OCI-LY3 (cell line): ENCODE measurements at regions not wholly inside any gene's neighbourhood (a gene's known extent, or its start where the extent isn't known, plus 50 kb on each side); places are given as distances from the start of the nearest gene placed in this dataset.

Source experiments
- H2AFZ ChIP-seq: fragments of 200-600, 300-600 bp; shearing (Covaris generic); 2 replicates; pipeline ENCODE4 v1.6.0; 2014; ENCODE audit warnings: antibody characterized with exemption, low read depth, low read length
- H3K27ac ChIP-seq: fragments of 200-600, 300-600 bp; sonication (generic); 2 replicates; pipeline ENCODE4 v1.5.1; 2014; ENCODE audit warnings: mild to moderate bottlenecking, low read length, moderate library complexity, mixed read lengths
- H3K27me3 ChIP-seq: fragments of 200-600, 300-600 bp; sonication (generic); 2 replicates; pipeline ENCODE4 v1.6.1; 2014; ENCODE audit warnings: low read depth, low read length, mixed read lengths
- H3K36me3 ChIP-seq: fragments of 200-600, 300-600 bp; sonication (generic); replicated peaks from 2 replicates; pipeline ENCODE3; 2014; ENCODE audit warnings: low read depth, low read length, mixed read lengths
- H3K4me1 ChIP-seq: fragments of 300-600, 200-600 bp; sonication (generic); 2 replicates; pipeline ENCODE4 v1.6.1; 2014; ENCODE audit warnings: low read length, mixed read lengths
- H3K4me2 ChIP-seq: fragments of 200-600, 300-600 bp; sonication (generic); 2 replicates; pipeline ENCODE4 v1.6.1; 2014; ENCODE audit warnings: low read length, mixed read lengths
- H3K4me3 ChIP-seq: fragments of 300-600, 200-600 bp; sonication (generic); 2 replicates; pipeline ENCODE4 v1.5.1; 2014; ENCODE audit warnings: antibody characterized with exemption, mild to moderate bottlenecking, low read length, moderate library complexity
- H3K79me2 ChIP-seq: fragments of 300-600, 200-600 bp; shearing (Covaris generic); 2 replicates; pipeline ENCODE4 v1.6.1; 2014; ENCODE audit warnings: mild to moderate bottlenecking, low read length, mixed read lengths
- H3K9ac ChIP-seq: fragments of 300-600, 200-600 bp; shearing (Covaris generic); 2 replicates; pipeline ENCODE4 v1.6.0; 2014; ENCODE audit warnings: mild to moderate bottlenecking, low read length, moderate library complexity
- H3K9me3 ChIP-seq: fragments of 200-600, 300-600 bp; shearing (Covaris generic); 2 replicates; pipeline ENCODE4 v1.6.1; 2014; ENCODE audit warnings: low read length, mixed read lengths; ENCODE audit not compliant: insufficient read depth
- H4K20me1 ChIP-seq: fragments of 200-600, 300-600 bp; sonication (generic); 2 replicates; pipeline ENCODE4 v1.6.1; 2016; ENCODE audit warnings: low read length, mixed read lengths; ENCODE audit not compliant: insufficient read depth
- EZH2phosphoT487 ChIP-seq: fragments of 200-600 bp; shearing (Covaris generic); IDR thresholded peaks from 2 replicates; pipeline ENCODE4 v1.6.1; 2018; ENCODE audit warnings: antibody characterized with exemption, mixed run types, low read depth
- TF ChIP-seq, protein P1 (sequence below): fragments of 200-600, 300-600 bp; sonication (generic); IDR thresholded peaks from 2 replicates; pipeline ENCODE4 v1.5.1; 2014; ENCODE audit warnings: antibody characterized with exemption, low read length, low read depth

DNA sequence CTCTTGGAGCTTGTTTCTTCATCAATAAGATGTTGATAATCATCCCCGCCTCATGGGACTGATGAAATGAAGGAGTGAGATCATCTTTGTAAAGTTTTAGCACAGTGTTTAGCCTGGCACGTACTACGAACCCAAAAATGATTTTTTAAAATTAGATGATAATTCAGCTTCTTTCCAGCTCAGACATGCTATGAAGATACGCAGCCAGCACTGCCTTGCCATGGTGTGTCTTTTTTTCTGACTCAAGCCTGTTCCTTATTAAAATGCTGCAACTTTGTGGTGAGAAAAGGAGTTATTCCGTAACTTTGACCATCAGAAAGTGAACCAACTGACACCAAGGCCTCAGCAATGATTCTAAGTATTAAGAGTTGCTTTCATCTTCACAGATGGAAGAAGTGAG lies 269.0 kb downstream of the LTN1 start:
- Histone ChIP-seq H3K36me3 (no peaks in the 10 kb centered on the region), H3K9me3 (no peaks in the 10 kb centered on the region), H3K27me3 (no peaks in the 10 kb centered on the region), H2AFZ (no peak overlapping the region), H3K79me2 (no peaks in the 10 kb centered on the region), H3K27ac (no peak overlapping the region), H3K4me2 (no peak overlapping the region), H3K4me3 (no peak overlapping the region), H3K9ac (no peak overlapping the region), H4K20me1 (no peaks in the 10 kb centered on the region), H3K4me1 (no peaks in the 10 kb centered on the region)
- no peak for TF ChIP-seq EZH2phosphoT487
- TF ChIP-seq, protein P1, sequence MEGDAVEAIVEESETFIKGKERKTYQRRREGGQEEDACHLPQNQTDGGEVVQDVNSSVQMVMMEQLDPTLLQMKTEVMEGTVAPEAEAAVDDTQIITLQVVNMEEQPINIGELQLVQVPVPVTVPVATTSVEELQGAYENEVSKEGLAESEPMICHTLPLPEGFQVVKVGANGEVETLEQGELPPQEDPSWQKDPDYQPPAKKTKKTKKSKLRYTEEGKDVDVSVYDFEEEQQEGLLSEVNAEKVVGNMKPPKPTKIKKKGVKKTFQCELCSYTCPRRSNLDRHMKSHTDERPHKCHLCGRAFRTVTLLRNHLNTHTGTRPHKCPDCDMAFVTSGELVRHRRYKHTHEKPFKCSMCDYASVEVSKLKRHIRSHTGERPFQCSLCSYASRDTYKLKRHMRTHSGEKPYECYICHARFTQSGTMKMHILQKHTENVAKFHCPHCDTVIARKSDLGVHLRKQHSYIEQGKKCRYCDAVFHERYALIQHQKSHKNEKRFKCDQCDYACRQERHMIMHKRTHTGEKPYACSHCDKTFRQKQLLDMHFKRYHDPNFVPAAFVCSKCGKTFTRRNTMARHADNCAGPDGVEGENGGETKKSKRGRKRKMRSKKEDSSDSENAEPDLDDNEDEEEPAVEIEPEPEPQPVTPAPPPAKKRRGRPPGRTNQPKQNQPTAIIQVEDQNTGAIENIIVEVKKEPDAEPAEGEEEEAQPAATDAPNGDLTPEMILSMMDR, result no peak

DNA sequence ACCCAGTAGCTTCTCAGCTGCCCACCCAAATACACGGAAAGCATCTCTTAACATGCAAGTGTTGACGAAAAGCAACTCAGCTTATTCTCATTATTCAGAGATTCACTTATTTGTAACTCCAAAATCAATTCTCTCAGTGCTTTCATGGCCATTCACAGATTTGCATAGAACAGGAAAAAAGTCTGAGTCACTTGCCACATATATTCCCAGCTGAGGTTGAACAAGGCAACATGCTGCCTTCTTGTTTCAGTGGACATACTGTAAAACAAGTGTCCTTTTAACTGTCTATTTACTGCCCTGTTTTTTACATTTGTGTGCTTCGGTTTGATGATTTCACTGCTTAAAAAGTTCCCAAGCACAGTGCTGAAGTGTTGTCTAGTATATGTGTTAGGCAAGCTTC lies 273.0 kb downstream of the LTN1 start:
- H3K9me3 ChIP-seq, result no peaks in the 10 kb centered on the region
- H3K79me2 ChIP-seq, result no peaks in the 10 kb centered on the region
- H4K20me1 ChIP-seq, result no peaks in the 10 kb centered on the region
- no peak overlapping the region for H3K9ac ChIP-seq
- H3K4me1 ChIP-seq, result no peaks in the 10 kb centered on the region
- no peaks in the 10 kb centered on the region for H3K36me3 ChIP-seq
- no peak overlapping the region for H3K27ac ChIP-seq
- H2AFZ ChIP-seq, result no peak overlapping the region
- H3K27me3 ChIP-seq, result no peaks in the 10 kb centered on the region
- no peak overlapping the region for H3K4me3 ChIP-seq
- no peak for TF ChIP-seq EZH2phosphoT487
- TF ChIP-seq, protein P1, result no peak
- H3K4me2 ChIP-seq, result no peak overlapping the region

DNA sequence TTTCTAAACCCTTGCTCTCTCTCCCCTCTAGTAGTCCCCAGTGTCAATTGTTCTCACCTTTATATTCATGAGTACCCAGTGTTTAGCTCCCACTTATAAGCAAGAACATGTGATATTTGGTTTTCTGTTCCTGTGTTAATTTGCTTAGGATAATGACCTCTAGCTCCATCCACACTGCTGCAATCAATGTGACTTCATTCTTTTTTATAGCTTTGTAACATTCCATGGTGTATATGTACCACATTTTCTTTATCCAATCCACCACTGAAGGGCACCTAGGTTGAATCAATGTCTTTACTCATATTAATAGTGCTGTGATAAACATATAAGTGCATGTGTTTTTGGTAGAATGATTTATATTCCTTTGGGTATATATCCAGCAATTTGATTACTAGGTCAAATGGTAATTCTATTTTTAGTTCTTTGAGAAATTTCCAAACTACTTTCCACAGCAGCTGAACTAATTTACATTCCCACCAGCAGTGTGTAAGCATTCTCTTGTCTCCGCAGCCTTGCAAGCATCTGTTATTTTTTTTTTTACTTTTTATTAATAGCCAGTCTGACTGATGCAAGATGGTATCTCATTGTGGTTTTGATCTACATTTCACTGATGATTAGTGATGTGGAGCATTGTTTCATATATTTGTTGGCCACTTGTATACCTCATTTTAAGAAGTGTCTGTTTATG lies 277.8 kb downstream of the LTN1 start:
- Histone ChIP-seq H3K9me3 (no peaks in the 10 kb centered on the region), H3K79me2 (no peaks in the 10 kb centered on the region), H3K27me3 (no peaks in the 10 kb centered on the region), H3K36me3 (no peaks in the 10 kb centered on the region), H4K20me1 (no peaks in the 10 kb centered on the region), H3K27ac (no peak overlapping the region), H3K4me3 (no peak overlapping the region), H3K4me1 (no peaks in the 10 kb centered on the region), H3K9ac (no peak overlapping the region), H3K4me2 (no peak overlapping the region), H2AFZ (no peak overlapping the region)
- TF ChIP-seq EZH2phosphoT487, result no peak

DNA sequence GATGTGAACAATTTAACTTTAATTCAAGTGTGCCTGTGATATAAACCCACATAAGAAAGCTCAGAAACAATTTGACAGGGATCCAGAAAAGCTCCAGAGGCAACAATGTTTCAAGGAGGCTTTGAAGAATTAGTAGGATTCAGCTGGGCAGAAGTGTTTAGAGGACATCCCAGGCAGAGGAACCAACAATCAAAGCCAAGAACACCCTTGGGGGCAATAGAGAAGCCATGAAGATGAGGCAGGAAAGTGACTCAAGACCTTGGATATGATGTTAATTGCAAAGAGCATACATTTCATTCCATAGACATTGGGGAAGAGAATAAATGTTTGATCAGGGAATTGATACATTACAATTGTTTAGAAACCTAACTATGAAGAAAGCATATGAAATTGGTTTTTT lies 280.3 kb downstream of the LTN1 start:
- Histone ChIP-seq H3K9me3 (no peaks in the 10 kb centered on the region), H4K20me1 (no peaks in the 10 kb centered on the region), H3K4me3 (no peak overlapping the region), H3K4me1 (no peaks in the 10 kb centered on the region), H3K4me2 (no peak overlapping the region), H3K9ac (no peak overlapping the region), H3K27me3 (no peaks in the 10 kb centered on the region), H3K79me2 (no peaks in the 10 kb centered on the region), H2AFZ (no peak overlapping the region), H3K36me3 (no peaks in the 10 kb centered on the region), H3K27ac (no peak overlapping the region)
- TF ChIP-seq EZH2phosphoT487, result no peak
- TF ChIP-seq, protein P1, result no peak
